ENCODE measurements at regions not wholly inside any gene's neighbourhood (a gene's known extent, or its start where the extent isn't known, plus 50 kb on each side); places are given as distances from the start of the nearest gene placed in this dataset.

GRCh38 chr2:116979916-116980764 lies 834.4 kb upstream of the DDX18 start:
- ATAC-seq (ENCODE audit: insufficient read depth, low read depth) (no peak), DNase-seq (no peak)
- Histone ChIP-seq H3K4me3 (ENCODE audit: low read depth in 1 of 2, low read length in 2 of 2) (no peak overlapping the region), H3K79me2 (ENCODE audit: insufficient read depth, low read length) (no peaks in the 10 kb centered on the region), H3K27me3 (ENCODE audit: insufficient read depth, low read length, poor library complexity) (no peaks in the 10 kb centered on the region), H3K27ac (ENCODE audit: low read length) (no peak overlapping the region), H3K4me2 (ENCODE audit: insufficient read depth, low read length) (no peak overlapping the region), H4K20me1 (ENCODE audit: insufficient read depth, low read length) (no peaks in the 10 kb centered on the region), H3K9ac (ENCODE audit: low read depth, low read length) (no peak overlapping the region), H3K36me3 (ENCODE audit: insufficient read depth, low read length) (no peaks in the 10 kb centered on the region), H2AFZ (ENCODE audit: low read depth, low read length) (no peak overlapping the region), H3K9me3 (ENCODE audit: insufficient read depth, low read length, severe bottlenecking) (no peaks in the 10 kb centered on the region), H3K4me1 (ENCODE audit: insufficient read depth, low read length) (no peaks in the 10 kb centered on the region)
- TF ChIP-seq EZH2 (IDR thresholded peaks at IDR 0.05; ENCODE audit: borderline replicate concordance, low read depth, low read length, severe bottlenecking) (no peak), CTCF (IDR thresholded peaks at IDR 0.05; ENCODE audit: borderline replicate concordance, extremely low read depth, low read length, poor library complexity, severe bottlenecking) (no peak)

GRCh38 chr2:116987447-116987846 lies 827.0 kb upstream of the DDX18 start:
- no peak overlapping the region for H3K4me3 ChIP-seq (ENCODE audit: low read depth in 1 of 2, low read length in 2 of 2)
- no peak overlapping the region for H3K27ac ChIP-seq (ENCODE audit: low read length)
- no peak for DNase-seq
- no peak for TF ChIP-seq EZH2 (IDR thresholded peaks at IDR 0.05; ENCODE audit: borderline replicate concordance, low read depth, low read length, severe bottlenecking)
- H3K9ac ChIP-seq (ENCODE audit: low read depth, low read length), result no peak overlapping the region
- H2AFZ ChIP-seq (ENCODE audit: low read depth, low read length), result no peak overlapping the region
- no peak for ATAC-seq (ENCODE audit: insufficient read depth, low read depth)
- H3K36me3 ChIP-seq (ENCODE audit: insufficient read depth, low read length), result no peaks in the 10 kb centered on the region
- H3K4me1 ChIP-seq (ENCODE audit: insufficient read depth, low read length), result no peaks in the 10 kb centered on the region
- no peaks in the 10 kb centered on the region for H3K9me3 ChIP-seq (ENCODE audit: insufficient read depth, low read length, severe bottlenecking)
- no peak overlapping the region for H3K4me2 ChIP-seq (ENCODE audit: insufficient read depth, low read length)
- H3K79me2 ChIP-seq (ENCODE audit: insufficient read depth, low read length), result no peaks in the 10 kb centered on the region
- H3K27me3 ChIP-seq (ENCODE audit: insufficient read depth, low read length, poor library complexity), result no peaks in the 10 kb centered on the region
- H4K20me1 ChIP-seq (ENCODE audit: insufficient read depth, low read length), result no peaks in the 10 kb centered on the region

GRCh38 chr2:116988303-116988702 lies 826.2 kb upstream of the DDX18 start:
- ATAC-seq (ENCODE audit: insufficient read depth, low read depth), result no peak

More at GRCh38 chr2:116988303-116988702, 826.2 kb upstream of the DDX18 start:
- Histone ChIP-seq H4K20me1 (ENCODE audit: insufficient read depth, low read length) (no peaks in the 10 kb centered on the region), H3K27ac (ENCODE audit: low read length) (no peak overlapping the region), H3K9me3 (ENCODE audit: insufficient read depth, low read length, severe bottlenecking) (no peaks in the 10 kb centered on the region), H3K79me2 (ENCODE audit: insufficient read depth, low read length) (no peaks in the 10 kb centered on the region), H2AFZ (ENCODE audit: low read depth, low read length) (no peak overlapping the region), H3K4me1 (ENCODE audit: insufficient read depth, low read length) (no peaks in the 10 kb centered on the region), H3K36me3 (ENCODE audit: insufficient read depth, low read length) (no peaks in the 10 kb centered on the region), H3K4me2 (ENCODE audit: insufficient read depth, low read length) (no peak overlapping the region), H3K4me3 (ENCODE audit: low read depth in 1 of 2, low read length in 2 of 2) (no peak overlapping the region), H3K27me3 (ENCODE audit: insufficient read depth, low read length, poor library complexity) (no peaks in the 10 kb centered on the region), H3K9ac (ENCODE audit: low read depth, low read length) (no peak overlapping the region)
- DNase-seq, result no peak
- TF ChIP-seq EZH2 (IDR thresholded peaks at IDR 0.05; ENCODE audit: borderline replicate concordance, low read depth, low read length, severe bottlenecking) (no peak), CTCF (IDR thresholded peaks at IDR 0.05; ENCODE audit: borderline replicate concordance, extremely low read depth, low read length, poor library complexity, severe bottlenecking) (no peak)

Data from DND-41 (cell line).